GM08714 (cell line): ENCODE measurements at regions not wholly inside any gene's neighbourhood (a gene's known extent, or its start where the extent isn't known, plus 50 kb on each side); places are given as distances from the start of the nearest gene placed in this dataset.

ENCODE experiments used
- H3K4me3 ChIP-seq: fragments of 200-500 bp; sonication (Bioruptor generic); 2 replicates; pipeline ENCODE4 v1.5.1; 2014; ENCODE audit warnings: mild to moderate bottlenecking, low read length, inconsistent platforms
- ZNF274 ChIP-seq: IDR thresholded peaks from 2 replicates; pipeline ENCODE4 v1.6.1; 2012; ENCODE audit warnings: mild to moderate bottlenecking, low read depth, low read length

DNA sequence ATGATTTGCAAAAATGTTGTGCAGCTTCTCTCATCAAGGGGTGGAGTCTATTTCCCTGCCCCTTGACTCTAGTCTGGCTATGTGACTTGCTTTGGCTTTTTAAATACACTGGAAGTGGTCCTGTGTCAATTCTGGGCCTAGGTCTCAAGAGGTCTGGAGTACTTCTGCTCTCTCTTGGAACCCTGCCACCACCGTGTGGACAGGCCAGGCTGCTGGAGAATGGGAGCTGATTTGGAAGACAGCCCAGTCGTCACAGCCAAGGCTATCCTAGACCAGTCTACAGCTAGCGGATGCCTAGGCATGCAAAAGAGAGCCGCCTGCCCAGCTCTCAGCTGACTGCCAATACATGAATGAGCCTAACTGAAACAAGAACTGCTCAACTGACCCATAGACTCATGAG is 56.7 kb upstream of the CLINT1 start:
- no peak overlapping the region for H3K4me3 ChIP-seq
- TF ChIP-seq ZNF274, result no peak

DNA sequence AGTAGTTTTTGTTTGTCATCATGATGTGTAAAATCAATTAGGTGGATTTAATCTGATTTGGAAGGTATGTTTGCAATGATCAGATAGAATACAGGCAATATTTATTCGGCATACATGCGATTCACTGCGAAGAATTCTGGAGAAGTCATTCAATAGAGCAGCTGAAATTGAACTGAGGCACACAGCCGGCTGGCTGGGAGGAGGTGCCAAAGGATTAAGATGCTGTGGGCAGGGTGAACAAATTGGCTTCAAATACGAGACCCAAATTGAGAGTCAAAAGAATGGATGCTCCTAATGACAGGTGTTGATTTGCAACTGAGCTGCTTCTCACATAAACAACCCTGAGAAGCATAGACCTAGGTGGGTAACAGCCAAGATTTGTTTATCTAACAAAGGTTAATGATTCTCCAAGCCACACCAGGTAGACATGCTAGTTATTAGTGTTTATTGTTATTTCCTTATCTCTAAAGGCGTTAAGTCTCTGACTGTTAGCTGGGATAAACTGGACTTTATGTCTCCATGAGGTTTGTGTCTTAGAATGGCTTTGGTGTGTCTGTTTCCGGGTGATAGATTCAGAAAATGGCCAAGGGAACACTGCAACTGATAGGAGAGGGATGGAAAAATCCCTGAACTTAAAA is 55.3 kb upstream of the CLINT1 start:
- H3K4me3 ChIP-seq, result no peak overlapping the region
- no peak for TF ChIP-seq ZNF274

DNA sequence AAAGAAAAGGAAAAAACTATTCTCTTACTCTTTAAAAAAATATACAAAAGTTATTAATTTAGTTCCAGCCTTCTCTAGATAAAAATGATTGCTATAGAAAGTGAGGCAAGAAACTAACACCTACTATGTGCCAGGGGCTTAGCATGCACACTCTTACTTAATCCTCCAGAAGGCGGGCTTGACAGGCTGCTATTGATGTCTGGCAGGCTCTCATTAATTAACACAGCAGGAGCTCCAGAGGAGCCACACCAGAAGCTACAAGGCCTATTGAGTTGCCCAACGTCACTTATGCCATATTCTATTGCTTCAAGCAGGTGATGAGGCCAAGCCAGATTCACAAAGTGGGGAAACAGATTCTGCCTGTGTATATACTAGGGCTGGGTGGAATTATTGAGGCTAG is 54.6 kb upstream of the CLINT1 start:
- H3K4me3 ChIP-seq, result no peak overlapping the region
- no peak for TF ChIP-seq ZNF274

DNA sequence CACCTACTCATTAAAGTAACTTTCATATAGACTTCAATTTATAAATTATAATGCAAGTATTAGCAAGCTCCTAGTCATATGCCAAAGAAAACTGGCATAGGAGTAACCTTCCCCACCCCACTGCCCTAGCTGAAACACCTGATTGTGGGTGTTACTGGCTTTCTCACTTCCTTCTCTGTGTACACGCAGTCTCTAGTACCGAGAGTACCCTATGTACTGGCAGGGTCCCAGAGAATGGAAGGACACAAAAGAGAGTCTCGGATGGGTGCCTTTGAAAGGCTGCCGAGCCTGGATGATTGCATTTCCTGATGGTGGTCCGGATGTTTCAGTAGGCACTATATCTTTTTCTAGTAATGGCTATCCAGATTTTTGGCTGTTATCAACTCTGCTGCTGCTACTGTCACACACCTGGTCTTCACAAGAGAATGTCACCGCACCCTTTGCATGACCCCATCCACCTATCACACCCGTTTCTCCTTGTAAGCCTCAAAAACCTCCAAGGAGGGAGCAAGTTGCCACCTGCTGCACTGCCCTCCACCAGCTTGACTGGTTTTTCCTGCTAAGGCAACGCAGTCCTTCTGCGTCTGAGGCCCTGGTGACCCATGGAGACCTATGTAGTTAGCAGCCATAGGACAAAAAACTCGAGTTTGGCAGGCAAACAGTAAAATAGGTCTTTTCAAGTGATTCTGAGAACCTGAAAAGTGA is 53.8 kb upstream of the CLINT1 start:
- no peak overlapping the region for H3K4me3 ChIP-seq
- TF ChIP-seq ZNF274, result no peak

DNA sequence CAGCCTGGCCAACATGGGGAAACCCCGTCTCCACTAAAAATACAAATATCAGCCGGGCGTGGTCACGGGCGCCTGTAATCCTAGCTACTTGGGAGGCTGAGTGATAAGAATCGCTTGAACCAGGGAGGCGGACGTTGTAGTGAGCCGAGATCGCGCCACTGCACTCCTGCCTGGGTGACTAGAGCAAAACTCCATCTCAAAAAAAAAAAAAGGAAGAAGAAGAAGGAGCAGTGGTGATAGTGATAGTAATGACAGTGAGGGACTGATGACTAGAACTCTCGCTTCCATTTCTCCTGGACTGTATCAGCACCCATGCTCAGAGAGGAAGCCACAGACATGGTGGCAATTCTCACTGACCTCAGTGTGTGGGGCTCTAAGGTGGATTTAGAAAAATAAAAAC is 52.6 kb upstream of the CLINT1 start:
- TF ChIP-seq ZNF274, result no peak
- H3K4me3 ChIP-seq, result no peak overlapping the region
